Kidney glomerular epithelial cell (primary cell): ENCODE measurements at regions not wholly inside any gene's neighbourhood (a gene's known extent, or its start where the extent isn't known, plus 50 kb on each side); places are given as distances from the start of the nearest gene placed in this dataset.
"Not testable (repeated sequence)": the region's sequence is repeated elsewhere in the genome, so short reads cannot be mapped to it uniquely, and the experiment has no call there.

Source experiments
- DNase-seq: peaks from one replicate; lab custom pipeline; 2025; lab: John Stamatoyannopoulos, UW

GRCh38 chr4:141459020-141459419, 177.4 kb upstream of the IL15 start:
- DNase-seq: no peak

- no peak for DNase-seq
These were observed 174.0 kb upstream of the IL15 start for GRCh38 chr4:141462361-141462760.

- DNase-seq: no peak
These were observed 172.7 kb upstream of the IL15 start for GRCh38 chr4:141463678-141464077.

- DNase-seq: no peak
These were observed 172.0 kb upstream of the IL15 start for GRCh38 chr4:141464366-141464765.

GRCh38 chr4:141465171-141465570, 171.2 kb upstream of the IL15 start:
- DNase-seq: no peak

- no peak for DNase-seq
These were observed 169.2 kb upstream of the IL15 start for GRCh38 chr4:141467225-141467624.

GRCh38 chr4:141469392-141469791, 167.0 kb upstream of the IL15 start:
- DNase-seq: no peak

GRCh38 chr4:141473026-141473540, 163.3 kb upstream of the IL15 start:
- DNase-seq: no peak

- DNase-seq: no peak
These were observed 162.4 kb upstream of the IL15 start for GRCh38 chr4:141473952-141474351.

GRCh38 chr4:141480950-141481349, 155.4 kb upstream of the IL15 start:
- DNase-seq: no peak

GRCh38 chr4:141484298-141484697, 152.1 kb upstream of the IL15 start:
- DNase-seq: not testable (repeated sequence)

GRCh38 chr4:141486375-141486997, 149.9 kb upstream of the IL15 start:
- DNase-seq: no peak

- DNase-seq: no peak
These were observed 138.8 kb upstream of the IL15 start for GRCh38 chr4:141497627-141498026.

- no peak for DNase-seq
These were observed 137.0 kb upstream of the IL15 start for GRCh38 chr4:141499261-141499853.

- DNase-seq: no peak
These were observed 135.0 kb upstream of the IL15 start for GRCh38 chr4:141501395-141501794.

GRCh38 chr4:141501931-141502330, 134.5 kb upstream of the IL15 start:
- no peak for DNase-seq

GRCh38 chr4:141502755-141503154, 133.6 kb upstream of the IL15 start:
- DNase-seq: no peak

- DNase-seq: no peak
These were observed 133.1 kb upstream of the IL15 start for GRCh38 chr4:141503260-141503659.

- no peak for DNase-seq
These were observed 125.3 kb upstream of the IL15 start for GRCh38 chr4:141511055-141511454.

GRCh38 chr4:141513866-141514265, 122.5 kb upstream of the IL15 start:
- DNase-seq: no peak

- no peak for DNase-seq
These were observed 118.2 kb upstream of the IL15 start for GRCh38 chr4:141518222-141518621.

GRCh38 chr4:141524116-141524515, 112.3 kb upstream of the IL15 start:
- no peak for DNase-seq

GRCh38 chr4:141524841-141525240, 111.5 kb upstream of the IL15 start:
- DNase-seq: no peak

GRCh38 chr4:141530627-141531026, 105.8 kb upstream of the IL15 start:
- DNase-seq: no peak
